NCI-H2196 (cell line): ENCODE measurements at regions not wholly inside any gene's neighbourhood (a gene's known extent, or its start where the extent isn't known, plus 50 kb on each side); places are given as distances from the start of the nearest gene placed in this dataset.

ENCODE experiments used
- DNase-seq: peaks from one replicate; lab custom pipeline; 2025; ENCODE audit not compliant: unreplicated experiment; lab: John Stamatoyannopoulos, UW

DNA sequence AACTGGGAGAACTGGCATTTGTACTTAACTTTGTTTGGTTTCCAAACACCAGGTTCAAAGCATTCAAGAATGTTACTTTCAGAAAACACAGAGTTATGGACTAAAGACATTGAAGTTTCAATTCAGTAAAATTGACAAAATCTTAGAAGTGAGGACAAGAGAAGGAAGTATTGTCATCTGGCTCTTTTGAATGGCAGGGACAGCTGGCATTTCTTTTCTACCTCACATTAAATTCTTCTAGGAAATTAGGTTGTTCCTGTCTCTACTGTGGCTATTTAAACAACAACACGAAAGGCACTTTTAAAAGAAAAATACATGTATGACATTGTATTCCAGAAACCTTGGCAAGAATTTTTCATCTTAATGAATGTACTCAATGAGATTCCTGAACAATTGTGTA, 600.0 kb upstream of the CA10 start:
- DNase-seq = no peak

GRCh38 chr17:52756746-52757145, 598.2 kb upstream of the CA10 start:
- no peak for DNase-seq

DNA sequence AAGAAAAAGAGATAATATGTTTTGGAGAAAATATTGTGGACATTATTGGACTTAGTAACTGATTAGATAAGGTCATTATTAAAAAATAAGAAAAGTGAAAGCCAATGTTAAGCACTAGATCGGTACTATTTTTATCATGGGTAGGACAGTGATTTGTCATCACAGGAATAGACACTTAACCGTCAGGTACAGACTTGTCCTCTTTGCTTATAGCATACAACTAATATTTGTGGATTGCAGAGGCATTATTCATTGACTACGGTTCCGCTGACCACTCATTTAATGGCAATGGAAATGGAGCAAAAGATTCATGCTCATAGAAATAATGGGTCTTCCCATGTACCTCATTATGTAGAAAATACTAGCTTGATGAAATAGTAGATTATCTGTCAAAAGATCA, 596.3 kb upstream of the CA10 start:
- no peak for DNase-seq

GRCh38 chr17:52751051-52751450, 592.5 kb upstream of the CA10 start:
- no peak for DNase-seq

DNA sequence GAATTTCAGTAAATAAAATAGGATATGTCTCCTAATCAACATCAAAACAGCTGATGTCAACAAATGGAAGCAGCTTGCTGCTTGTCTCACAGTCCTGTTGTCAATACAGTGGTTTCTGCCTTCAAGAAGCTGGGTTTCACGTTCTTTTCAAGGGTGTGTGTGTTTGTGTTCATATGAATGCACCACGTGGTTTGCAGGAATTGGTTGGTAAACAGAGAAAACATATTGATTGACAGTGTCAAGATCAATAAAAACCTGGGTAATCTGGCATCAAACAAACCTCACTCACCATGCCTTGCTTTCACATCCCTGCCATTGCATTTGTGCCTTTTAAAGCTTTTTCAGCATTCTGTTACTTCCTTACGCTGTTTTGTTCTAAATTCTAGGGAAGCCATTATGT, 585.7 kb upstream of the CA10 start:
- no peak for DNase-seq

- DNase-seq = no peak
Measured at GRCh38 chr17:52740006-52740405, 581.5 kb upstream of the CA10 start.

DNA sequence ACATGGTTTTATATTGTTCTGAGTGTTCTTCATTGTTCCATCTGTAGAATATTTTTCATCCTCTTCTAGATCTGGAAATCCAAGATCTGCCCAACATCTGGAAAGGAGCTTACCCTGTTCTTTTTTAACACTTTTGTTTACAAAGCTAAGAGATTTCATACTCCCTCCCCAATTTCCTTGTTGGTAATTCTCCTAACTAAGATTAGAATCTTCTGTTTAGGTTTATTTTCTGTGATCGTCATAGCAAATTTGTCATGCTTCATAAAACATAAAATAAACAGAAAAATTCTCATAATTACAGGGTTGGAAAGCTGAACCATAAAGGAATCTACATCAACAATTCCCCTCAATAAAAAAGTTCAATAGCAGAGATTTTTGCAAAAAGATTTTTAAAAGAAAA, 580.3 kb upstream of the CA10 start:
- no peak for DNase-seq

DNA sequence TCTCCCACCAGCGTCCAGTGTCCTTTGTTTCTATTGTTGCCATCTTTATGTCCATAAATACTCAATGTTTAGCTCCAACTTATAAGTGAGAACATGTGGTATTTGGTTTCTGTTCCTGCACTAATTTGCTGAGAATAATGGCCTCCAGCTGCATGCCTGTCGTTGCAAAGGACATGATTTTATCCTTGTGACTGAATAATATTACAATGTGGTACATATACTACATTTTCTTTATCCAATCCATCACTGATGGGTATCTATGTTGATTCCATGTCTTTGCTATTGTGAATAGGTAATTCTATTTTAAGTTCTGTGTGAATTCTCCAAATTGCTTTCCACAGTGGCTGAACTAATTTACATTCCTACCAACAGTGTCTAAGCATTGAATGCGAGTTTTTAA, 578.6 kb upstream of the CA10 start:
- no peak for DNase-seq

- DNase-seq = no peak
Measured at GRCh38 chr17:52732841-52733240, 574.3 kb upstream of the CA10 start.

DNA sequence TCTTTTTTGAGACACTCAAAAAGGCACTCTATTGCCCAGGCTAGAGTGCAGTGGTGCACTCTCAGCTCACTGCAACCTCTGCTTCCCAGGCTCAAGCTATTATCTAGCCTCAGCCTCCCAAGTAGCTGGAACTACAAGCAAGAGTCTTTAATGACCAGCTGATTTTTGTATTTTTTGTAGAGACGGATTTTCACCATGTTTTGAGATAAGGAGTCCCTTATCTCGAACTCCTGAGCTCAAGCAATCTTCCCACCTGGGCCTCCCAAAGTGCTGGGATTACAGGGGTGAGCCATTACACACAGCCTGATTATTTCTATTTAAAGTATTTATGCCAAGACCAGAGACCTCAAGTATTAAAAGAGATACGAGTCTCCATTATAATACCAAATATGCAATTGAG, 566.1 kb upstream of the CA10 start:
- DNase-seq = no peak

- DNase-seq = no peak
Measured at GRCh38 chr17:52721910-52722309, 563.4 kb upstream of the CA10 start.

DNA sequence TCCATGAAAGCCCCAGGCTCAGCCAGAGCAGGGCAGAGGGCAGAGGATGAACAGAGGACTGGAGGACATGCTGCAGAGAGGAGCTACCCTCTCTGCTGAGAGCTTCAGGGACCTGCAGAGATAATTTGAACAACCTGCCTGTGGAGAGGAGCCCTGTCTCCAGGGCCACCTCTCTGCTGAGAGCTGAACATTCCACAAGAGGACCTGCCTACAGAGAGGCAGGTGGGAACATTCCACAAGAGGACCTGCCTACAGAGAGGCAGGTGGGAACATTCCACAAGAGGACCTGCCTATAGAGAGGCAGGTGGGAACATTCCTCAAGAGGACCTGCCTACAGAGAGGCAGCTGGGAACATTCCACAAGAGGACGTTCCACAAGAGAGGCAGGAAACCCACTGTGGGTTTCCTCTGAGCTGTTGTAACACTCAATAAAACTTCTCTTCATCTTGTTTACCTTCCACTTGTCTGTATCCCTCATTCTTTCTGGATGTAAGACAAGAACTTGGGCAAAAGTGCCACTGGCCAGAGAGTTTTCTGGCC, 551.9 kb upstream of the CA10 start:
- DNase-seq = no peak

DNA sequence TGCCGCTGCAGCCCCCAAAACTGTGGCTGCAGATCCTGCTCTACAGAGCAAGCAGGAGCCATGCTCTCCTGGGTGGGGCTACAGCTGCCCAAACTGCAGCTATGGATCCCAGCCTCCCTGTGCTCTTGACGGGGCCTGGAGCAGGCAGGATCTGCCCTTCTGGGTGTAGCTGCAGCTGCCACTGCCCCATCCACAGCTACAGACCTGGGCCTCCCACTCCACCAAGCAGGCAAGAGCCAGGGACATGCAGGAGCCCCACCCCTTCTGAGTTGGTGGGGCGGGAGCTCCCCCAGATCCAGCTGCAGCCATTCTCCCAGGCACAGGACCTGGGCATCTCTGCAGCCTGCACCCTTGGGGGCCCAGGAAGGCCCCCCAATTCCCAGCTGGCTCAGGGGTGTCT, 551.2 kb upstream of the CA10 start:
- no peak for DNase-seq

- no peak for DNase-seq
Measured at GRCh38 chr17:52696362-52696761, 537.8 kb upstream of the CA10 start.

- no peak for DNase-seq
Measured at GRCh38 chr17:52686140-52686539, 527.6 kb upstream of the CA10 start.

DNA sequence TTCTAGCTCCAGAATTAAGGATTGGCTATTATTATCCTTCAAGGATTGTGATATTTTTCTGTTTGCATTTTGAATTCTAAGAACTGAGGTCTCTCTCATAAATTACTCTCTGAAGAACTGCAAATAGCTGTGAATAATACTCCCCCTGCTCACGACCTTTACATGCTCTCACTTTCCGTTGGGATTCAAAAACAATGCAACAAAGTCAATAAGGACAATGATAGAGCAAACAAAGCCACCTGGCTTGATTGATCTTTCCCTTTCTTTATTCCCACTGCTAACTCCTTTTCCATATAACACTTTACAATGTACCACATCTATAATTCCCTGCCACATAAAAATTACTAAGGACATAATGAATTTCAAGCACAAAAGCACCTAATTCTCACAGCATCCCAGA, 523.0 kb upstream of the CA10 start:
- no peak for DNase-seq

DNA sequence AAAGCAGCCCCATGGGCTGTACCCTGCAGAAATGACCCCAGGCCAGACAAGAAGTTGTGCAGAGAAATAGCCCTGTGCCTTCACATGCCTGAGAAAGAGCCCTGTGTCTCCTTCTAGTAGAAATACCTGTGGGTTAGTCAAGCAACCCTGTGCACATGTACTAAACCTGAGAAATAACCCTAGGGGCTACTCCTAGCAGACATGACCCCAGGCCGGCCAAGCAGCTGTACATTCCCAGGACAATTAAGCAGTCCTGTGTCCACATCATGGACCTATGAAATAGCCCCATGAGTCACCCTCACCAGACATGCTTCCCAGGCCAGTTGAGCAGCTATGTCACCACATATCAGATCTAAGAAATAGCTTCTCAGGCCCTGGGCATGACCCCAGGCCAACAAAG, 519.7 kb upstream of the CA10 start:
- no peak for DNase-seq

- no peak for DNase-seq
Measured at GRCh38 chr17:52674686-52675085, 516.2 kb upstream of the CA10 start.

DNA sequence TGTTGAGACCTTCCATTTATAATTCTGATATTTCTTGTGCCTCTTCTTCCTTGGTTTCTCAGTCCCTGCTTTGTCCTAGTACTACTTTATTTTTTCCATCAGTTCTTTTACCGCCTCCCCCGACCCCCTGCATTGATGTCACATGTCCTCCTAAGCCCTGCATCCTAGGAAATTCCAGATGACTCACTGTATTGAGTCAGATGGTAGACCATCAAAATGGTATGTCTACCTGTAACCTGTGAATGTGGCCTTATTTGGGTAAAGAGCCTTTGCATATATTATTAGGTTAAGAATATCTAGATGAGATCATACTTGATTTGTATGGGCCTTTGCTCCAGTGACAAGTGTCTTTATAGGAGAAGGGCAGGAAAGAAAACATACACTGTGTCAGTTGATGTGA, 515.3 kb upstream of the CA10 start:
- no peak for DNase-seq

GRCh38 chr17:52666264-52666663, 507.8 kb upstream of the CA10 start:
- no peak for DNase-seq

DNA sequence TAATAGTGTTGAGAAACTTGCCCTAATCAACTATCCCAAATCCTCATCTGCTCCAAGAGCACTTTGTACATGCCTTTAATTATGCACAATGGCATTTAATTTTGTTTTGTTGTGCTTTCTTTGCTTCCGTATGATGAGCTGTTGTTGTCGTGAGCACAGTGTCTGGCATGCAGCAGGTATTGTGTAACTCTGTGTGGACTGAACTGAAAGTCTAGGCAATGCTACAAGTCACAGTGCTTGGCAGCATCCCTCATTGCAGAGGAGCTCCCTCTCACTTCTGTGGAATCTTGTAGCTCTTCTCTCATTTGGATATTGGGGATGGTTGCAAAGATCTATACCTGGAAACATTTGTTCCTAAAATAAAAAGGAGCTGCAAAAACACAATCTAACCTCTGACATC, 502.2 kb upstream of the CA10 start:
- DNase-seq = no peak

- DNase-seq = no peak
Measured at GRCh38 chr17:52653014-52653413, 494.5 kb upstream of the CA10 start.

DNA sequence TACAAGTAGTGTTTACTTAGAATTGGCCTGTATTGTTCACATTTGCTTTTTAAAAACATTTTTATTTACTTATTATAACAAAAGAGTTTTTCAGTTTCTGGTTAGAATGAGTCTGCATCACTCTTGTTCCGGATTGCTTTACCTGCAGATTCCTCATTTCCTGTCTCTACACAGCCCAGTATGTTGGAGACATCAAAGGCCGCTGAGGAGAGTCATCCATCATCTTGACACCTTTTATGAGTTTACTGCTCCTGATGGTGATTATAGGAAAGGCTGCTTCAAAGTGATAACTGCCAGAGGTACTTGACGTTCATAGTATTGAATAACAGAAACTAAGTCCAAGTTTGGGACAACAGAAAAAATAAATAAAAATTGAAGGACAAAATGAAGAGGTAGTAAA, 490.5 kb upstream of the CA10 start:
- no peak for DNase-seq

DNA sequence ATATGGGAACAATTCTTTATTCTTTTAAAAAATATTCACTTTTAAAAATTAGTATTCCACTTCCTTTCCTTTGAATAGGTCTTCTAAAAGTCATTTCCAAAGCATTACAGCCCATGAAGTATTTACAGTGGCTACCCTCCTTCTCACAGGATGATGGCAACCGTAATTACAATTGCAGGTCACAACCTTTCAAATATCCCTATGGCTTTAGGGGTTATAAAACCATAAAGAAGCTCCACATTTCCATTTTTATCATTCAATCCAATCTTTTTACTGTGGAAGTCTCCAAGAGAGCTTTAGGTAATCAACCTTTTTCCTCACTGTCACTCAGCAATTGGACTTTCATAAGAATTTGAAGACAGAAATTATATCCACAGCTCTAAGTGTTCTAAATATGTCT, 488.9 kb upstream of the CA10 start:
- no peak for DNase-seq
